Neural cell (in vitro differentiated cells): ENCODE measurements at regions not wholly inside any gene's neighbourhood (a gene's known extent, or its start where the extent isn't known, plus 50 kb on each side); places are given as distances from the start of the nearest gene placed in this dataset.

ENCODE experiments used
- H2AFZ ChIP-seq: fragments of 200-600, 300-800 bp; sonication (generic), shearing (Covaris generic); 2 replicates; pipeline ENCODE4 v1.6.0; 2014; ENCODE audit warnings: low read depth, mild to moderate bottlenecking, antibody characterized with exemption, low read length, moderate library complexity
- H3F3A ChIP-seq: fragments of 200-600 bp; shearing (Covaris generic); 2 replicates; pipeline ENCODE4 v1.6.1; 2016; ENCODE audit warnings: mild to moderate bottlenecking, moderate library complexity, mixed read lengths, antibody characterized with exemption, low read length; ENCODE audit not compliant: insufficient read depth, poor library complexity, severe bottlenecking
- H3K27ac ChIP-seq: fragments of 200-600, 300-800 bp; sonication (generic), shearing (Covaris generic); 2 replicates; pipeline ENCODE4 v1.5.1; 2014; ENCODE audit warnings: mild to moderate bottlenecking, low read length, moderate library complexity
- H3K27me3 ChIP-seq: fragments of 300-800, 200-600 bp; sonication (generic), shearing (Covaris generic); 2 replicates; pipeline ENCODE4 v1.6.0; 2014; ENCODE audit warnings: mild to moderate bottlenecking, low read depth, low read length, moderate library complexity; ENCODE audit not compliant: insufficient read depth
- H3K36me3 ChIP-seq: fragments of 300-800, 200-600 bp; sonication (generic), shearing (Covaris generic); 2 replicates; pipeline ENCODE4 v1.5.1; 2014; ENCODE audit warnings: mild to moderate bottlenecking, antibody characterized with exemption, low read length, moderate library complexity; ENCODE audit not compliant: insufficient read depth
- H3K4me2 ChIP-seq: fragments of 300-800, 200-600 bp; sonication (generic), shearing (Covaris generic); 2 replicates; pipeline ENCODE4 v1.6.0; 2014; ENCODE audit warnings: mild to moderate bottlenecking, low read length
- H3K4me3 ChIP-seq: fragments of 300-800, 200-600 bp; sonication (generic), shearing (Covaris generic); 2 replicates; pipeline ENCODE4 v1.5.1; 2014; ENCODE audit warnings: mild to moderate bottlenecking, low read length, moderate library complexity
- H3K79me2 ChIP-seq: fragments of 200-600 bp; shearing (Covaris generic); replicated peaks from 2 replicates; pipeline ENCODE4 v1.6.0; 2014; ENCODE audit warnings: mild to moderate bottlenecking, low read length, moderate library complexity; ENCODE audit not compliant: insufficient read depth
- H3K9ac ChIP-seq: fragments of 300-800, 200-600 bp; sonication (generic), shearing (Covaris generic); 2 replicates; pipeline ENCODE4 v1.6.1; 2016; ENCODE audit warnings: mild to moderate bottlenecking, low read length, mixed read lengths
- H3K9me2 ChIP-seq: fragments of 200-600 bp; shearing (Covaris generic); 2 replicates; pipeline ENCODE4 v1.6.1; 2016; ENCODE audit warnings: mild to moderate bottlenecking, low read length, mixed read lengths; ENCODE audit not compliant: insufficient read depth
- H3K9me3 ChIP-seq: fragments of 200-600, 300-800 bp; sonication (generic), shearing (Covaris generic); 2 replicates; pipeline ENCODE4 v1.6.1; 2016; ENCODE audit warnings: mild to moderate bottlenecking, mixed run types, low read length, moderate library complexity, mixed read lengths
- H4K20me1 ChIP-seq: fragments of 200-600 bp; shearing (Covaris generic); 2 replicates; pipeline ENCODE4 v1.6.1; 2016; ENCODE audit warnings: mild to moderate bottlenecking, mixed run types; ENCODE audit not compliant: insufficient read depth
- CTCF ChIP-seq: fragments of 450-650 bp; IDR thresholded peaks from 2 replicates; pipeline ENCODE4 v1.5.1; 2014; ENCODE audit warnings: antibody characterized with exemption, mild to moderate bottlenecking, moderate library complexity; ENCODE audit not compliant: poor library complexity, severe bottlenecking
- EP300 ChIP-seq: fragments of 450-650 bp; conservative IDR thresholded peaks from 2 replicates; pipeline ENCODE4 v1.6.1; 2014; ENCODE audit warnings: antibody characterized with exemption, mild to moderate bottlenecking, moderate library complexity; ENCODE audit not compliant: poor library complexity, severe bottlenecking
- EZH2 ChIP-seq: fragments of 200-600, 300-800 bp; shearing (Covaris generic), sonication (generic); IDR thresholded peaks from 2 replicates; pipeline ENCODE4 v1.6.1; 2014; ENCODE audit warnings: antibody characterized with exemption, low read length, borderline replicate concordance, mild to moderate bottlenecking; ENCODE audit not compliant: insufficient read depth, poor library complexity, severe bottlenecking
- MXI1 ChIP-seq: fragments of 450-650 bp; conservative IDR thresholded peaks from 2 replicates; pipeline ENCODE4 v1.6.1; 2014; ENCODE audit warnings: antibody characterized with exemption, mild to moderate bottlenecking; ENCODE audit not compliant: poor library complexity, severe bottlenecking
- POLR2AphosphoS5 ChIP-seq: IDR thresholded peaks from 2 replicates; pipeline ENCODE4 v1.6.1; 2012
- RAD21 ChIP-seq: fragments of 450-650 bp; conservative IDR thresholded peaks from 2 replicates; pipeline ENCODE4 v1.6.1; 2014; ENCODE audit warnings: antibody characterized with exemption, mild to moderate bottlenecking, moderate library complexity
- SMC3 ChIP-seq: fragments of 450-650 bp; conservative IDR thresholded peaks from 2 replicates; pipeline ENCODE4 v1.6.1; 2014; ENCODE audit warnings: antibody characterized with exemption, mild to moderate bottlenecking, moderate library complexity; ENCODE audit not compliant: poor library complexity
- TAF1 ChIP-seq: IDR thresholded peaks from 2 replicates; pipeline ENCODE4 v1.6.1; 2012; ENCODE audit warnings: low read depth
- TF ChIP-seq, protein P1 (sequence below): IDR thresholded peaks from 2 replicates; pipeline ENCODE4 v1.6.1; 2012; ENCODE audit warnings: borderline replicate concordance

DNA sequence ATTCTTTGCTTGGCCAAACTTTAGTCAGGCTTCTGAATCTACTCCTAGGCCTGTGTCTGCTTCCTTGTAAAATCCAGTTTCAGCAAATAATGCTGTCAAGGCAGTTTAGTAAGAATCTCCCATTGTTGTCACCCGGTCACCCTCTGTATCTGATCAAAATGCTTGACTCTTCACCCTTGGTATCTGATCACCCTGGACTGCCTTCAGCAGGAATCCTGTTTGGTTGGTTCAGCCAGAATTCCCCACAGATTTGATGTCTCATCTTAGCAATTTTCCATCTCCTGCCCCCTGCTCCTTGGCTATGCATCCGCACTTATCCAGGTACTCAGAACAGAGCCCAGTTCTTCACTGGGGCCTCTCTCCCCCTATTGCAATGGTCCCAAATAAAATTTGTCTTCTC is 172.4 kb upstream of the UBL3 start:
- Histone ChIP-seq H3K9me2 (no peaks in the 10 kb centered on the region), H3K27me3 (no peaks in the 10 kb centered on the region), H3K79me2 (no peaks in the 10 kb centered on the region), H3K27ac (peak overlapping the region; percentile 51), H3K9ac (no peak overlapping the region), H3F3A (no peaks in the 10 kb centered on the region), H3K4me2 (no peak overlapping the region), H3K9me3 (no peaks in the 10 kb centered on the region), H2AFZ (no peak overlapping the region), H3K36me3 (no peaks in the 10 kb centered on the region), H4K20me1 (no peaks in the 10 kb centered on the region), H3K4me3 (no peak overlapping the region)
- TF ChIP-seq POLR2AphosphoS5 (no peak), EZH2 (no peak), TAF1 (no peak), EP300 (no peak), MXI1 (no peak), RAD21 (no peak), CTCF (no peak), SMC3 (no peak)
- TF ChIP-seq, protein P1, sequence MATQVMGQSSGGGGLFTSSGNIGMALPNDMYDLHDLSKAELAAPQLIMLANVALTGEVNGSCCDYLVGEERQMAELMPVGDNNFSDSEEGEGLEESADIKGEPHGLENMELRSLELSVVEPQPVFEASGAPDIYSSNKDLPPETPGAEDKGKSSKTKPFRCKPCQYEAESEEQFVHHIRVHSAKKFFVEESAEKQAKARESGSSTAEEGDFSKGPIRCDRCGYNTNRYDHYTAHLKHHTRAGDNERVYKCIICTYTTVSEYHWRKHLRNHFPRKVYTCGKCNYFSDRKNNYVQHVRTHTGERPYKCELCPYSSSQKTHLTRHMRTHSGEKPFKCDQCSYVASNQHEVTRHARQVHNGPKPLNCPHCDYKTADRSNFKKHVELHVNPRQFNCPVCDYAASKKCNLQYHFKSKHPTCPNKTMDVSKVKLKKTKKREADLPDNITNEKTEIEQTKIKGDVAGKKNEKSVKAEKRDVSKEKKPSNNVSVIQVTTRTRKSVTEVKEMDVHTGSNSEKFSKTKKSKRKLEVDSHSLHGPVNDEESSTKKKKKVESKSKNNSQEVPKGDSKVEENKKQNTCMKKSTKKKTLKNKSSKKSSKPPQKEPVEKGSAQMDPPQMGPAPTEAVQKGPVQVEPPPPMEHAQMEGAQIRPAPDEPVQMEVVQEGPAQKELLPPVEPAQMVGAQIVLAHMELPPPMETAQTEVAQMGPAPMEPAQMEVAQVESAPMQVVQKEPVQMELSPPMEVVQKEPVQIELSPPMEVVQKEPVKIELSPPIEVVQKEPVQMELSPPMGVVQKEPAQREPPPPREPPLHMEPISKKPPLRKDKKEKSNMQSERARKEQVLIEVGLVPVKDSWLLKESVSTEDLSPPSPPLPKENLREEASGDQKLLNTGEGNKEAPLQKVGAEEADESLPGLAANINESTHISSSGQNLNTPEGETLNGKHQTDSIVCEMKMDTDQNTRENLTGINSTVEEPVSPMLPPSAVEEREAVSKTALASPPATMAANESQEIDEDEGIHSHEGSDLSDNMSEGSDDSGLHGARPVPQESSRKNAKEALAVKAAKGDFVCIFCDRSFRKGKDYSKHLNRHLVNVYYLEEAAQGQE: no peak

DNA sequence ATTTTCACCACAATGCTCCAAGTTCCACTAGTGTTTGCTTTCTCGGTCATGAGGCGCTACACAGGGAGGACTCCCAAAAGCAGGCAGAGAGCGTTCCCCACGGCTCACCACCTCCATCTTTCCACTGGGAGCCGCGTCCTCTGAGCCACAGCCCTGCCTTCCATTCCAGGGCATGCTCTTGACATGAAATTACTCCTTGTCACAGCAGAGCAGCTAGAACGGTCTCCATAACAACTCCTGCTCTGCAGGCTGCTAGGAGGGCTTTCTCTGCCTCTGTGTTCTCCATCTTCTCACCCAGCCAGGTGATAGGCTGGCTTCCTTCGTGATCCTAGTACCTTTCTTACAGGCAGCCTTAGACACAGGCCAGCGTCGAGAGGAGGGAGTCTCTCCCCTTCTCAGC is 171.8 kb upstream of the UBL3 start:
- H4K20me1 ChIP-seq: no peaks in the 10 kb centered on the region
- no peaks in the 10 kb centered on the region for H3F3A ChIP-seq
- H3K4me3 ChIP-seq: no peak overlapping the region
- H3K27me3 ChIP-seq: no peaks in the 10 kb centered on the region
- H3K9me3 ChIP-seq: no peaks in the 10 kb centered on the region
- no peak overlapping the region for H3K4me2 ChIP-seq
- TF ChIP-seq RAD21 (peak; percentile 14), TAF1 (no peak), MXI1 (peak; percentile 29), EZH2 (no peak), EP300 (no peak), POLR2AphosphoS5 (peak; percentile 57), CTCF (no peak), SMC3 (no peak)
- TF ChIP-seq, protein P1: peak; percentile 52
- H3K36me3 ChIP-seq: no peaks in the 10 kb centered on the region
- H2AFZ ChIP-seq: no peak overlapping the region
- peak overlapping the region; percentile 51 for H3K27ac ChIP-seq
- H3K9ac ChIP-seq: no peak overlapping the region
- H3K9me2 ChIP-seq: no peaks in the 10 kb centered on the region
- no peaks in the 10 kb centered on the region for H3K79me2 ChIP-seq
